Right kidney (tissue), 1 donor: ENCODE measurements at regions not wholly inside any gene's neighbourhood (a gene's known extent, or its start where the extent isn't known, plus 50 kb on each side); places are given as distances from the start of the nearest gene placed in this dataset.
A peak's percentile ranks its signal among the peaks of the same experiment; 100 is the strongest.
"Not testable (repeated sequence)": the region's sequence is repeated elsewhere in the genome, so short reads cannot be mapped to it uniquely, and the experiment has no call there.

Experiments
- DNase-seq: peaks from one replicate; pipeline ENCODE4 v3.0.0-alpha.2; 2016

DNA sequence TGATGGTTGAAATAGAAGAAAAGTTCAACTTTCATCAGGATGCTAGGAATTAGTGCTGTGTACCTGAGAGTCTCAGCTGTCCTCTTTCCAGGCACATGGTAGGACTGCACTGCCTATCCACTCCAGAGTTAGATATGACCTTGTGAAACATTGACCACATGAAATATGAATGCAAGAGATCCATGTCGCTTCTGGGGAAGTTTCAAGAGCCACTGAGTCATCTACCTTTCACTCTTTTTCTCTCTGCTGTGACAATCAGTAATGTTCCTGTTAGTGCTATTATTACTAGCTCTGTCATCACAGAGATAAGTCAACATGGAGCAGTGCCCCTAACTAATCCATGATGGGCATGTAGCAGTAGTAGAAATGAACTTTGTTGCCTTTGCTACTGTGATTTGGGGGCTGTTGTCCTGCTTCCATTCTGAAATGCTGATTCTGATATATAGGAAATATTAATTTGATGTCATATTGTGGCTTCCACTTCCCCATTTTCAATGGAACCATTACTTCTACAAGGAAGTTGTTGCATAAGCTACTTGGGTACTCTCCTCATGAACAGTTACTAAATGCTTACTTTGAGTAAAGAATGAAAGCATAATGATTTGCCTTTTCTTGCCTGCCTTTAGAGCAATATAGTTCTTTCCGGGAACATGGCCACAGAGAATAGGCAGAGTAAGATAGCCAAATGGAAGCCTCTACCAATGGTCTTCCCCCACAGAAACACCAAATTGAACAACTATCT is 192.8 kb upstream of the ZNF521 start:
- no peak for DNase-seq

DNA sequence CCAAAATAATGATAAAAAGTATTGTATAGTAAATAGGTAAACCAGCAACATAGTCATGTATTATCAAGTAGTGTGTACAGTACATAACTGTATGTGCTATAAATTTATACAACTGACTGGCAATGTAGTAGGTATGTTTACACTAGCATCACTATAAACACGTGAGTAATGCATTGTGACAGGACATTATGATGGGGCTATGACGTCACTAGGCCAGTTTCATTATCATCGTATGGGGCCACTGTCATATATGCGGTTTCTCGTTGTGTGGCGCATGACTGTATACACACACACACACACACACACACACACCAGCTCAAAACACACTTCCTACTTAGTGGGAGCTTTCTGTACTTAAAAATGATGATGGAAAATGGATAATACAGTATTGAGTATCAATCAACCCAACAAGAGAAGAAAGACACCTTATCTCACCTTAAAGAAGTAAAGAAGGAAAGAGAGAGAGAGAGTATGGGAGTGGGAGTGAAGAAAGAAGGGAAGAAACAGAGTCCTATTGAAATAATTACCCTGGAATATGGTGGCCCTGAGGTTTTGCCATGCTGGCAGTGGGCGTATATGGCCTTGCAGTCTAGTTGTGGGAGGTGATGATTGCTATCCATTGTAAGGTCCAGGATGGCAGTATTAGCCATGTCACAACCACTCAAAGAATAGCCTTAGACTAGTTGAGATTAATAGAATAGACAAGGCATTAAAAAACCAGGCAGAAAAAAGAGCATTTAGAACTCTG is 186.4 kb upstream of the ZNF521 start:
- DNase-seq = no peak

DNA sequence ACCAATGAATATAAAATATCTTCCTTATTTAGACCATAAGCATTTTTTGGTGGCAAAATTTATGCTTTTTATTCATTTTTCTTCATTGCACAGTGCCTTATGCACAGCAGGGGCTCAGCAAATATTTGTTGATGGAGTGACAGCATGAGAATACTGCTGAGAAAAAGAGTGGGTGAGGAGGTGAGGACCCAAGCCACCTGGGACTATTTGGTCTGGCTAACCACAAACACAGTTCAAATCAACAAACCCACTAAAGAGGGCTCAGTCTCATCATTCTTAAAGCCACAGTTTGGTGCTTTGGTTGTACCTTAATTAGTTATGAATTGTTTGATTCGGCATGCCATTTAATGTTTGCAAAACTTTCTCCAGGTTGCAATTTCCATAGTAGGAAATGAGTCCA is 183.5 kb upstream of the ZNF521 start:
- DNase-seq = no peak

DNA sequence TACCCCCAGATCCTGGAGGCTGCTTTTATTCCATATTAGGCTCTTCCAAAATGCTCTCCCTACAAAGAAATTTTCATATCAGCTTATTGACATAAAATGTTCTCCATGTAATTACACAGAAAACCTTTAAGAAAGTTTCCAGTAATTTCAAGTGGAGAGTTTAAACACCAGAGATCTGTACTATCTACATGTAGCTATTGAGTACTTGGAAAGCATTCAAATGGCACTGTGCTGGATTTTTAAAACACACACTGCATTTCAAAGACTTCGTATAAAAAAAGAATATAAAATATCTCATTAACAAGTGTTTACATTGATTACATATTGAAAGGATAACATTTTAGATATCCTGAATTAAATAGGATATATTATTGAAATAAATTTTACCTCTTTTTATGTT is 182.4 kb upstream of the ZNF521 start:
- DNase-seq = no peak

DNA sequence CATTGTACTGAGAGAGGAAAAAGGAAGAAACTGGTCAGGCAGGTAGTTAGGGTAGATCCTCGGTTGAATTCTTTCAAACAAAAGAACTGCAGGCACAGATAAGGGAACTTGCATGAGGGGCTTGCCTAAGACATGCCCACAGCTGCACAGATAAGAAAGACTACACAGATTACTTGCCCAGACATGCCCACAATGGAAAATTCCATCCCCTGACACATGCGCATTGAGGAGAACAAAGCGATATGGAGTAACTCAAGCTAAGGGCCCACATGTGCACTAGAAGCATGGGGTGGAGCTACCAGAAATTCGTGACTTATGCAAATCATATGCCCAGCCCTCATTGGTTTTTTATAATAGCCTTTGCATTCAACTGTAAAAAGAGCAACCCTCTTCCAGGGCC is 181.3 kb upstream of the ZNF521 start:
- DNase-seq = no peak

DNA sequence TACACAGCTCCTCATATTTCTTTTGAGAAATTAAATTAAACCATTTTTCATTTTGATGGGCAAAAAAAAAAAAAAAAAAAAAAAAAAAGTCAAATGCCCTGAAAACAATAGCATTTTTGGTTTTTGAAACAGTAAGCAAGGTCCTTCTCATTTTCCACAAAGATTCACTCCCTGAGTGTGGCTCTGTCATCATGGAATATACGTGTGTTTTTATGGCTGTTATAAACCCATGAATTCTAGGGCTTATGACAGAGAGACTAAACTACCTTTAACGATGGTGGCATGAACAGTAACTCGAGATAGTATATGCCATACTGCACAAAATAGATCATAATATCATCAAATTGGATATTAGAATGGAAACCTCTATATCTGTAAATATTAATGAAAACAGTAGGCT is 179.2 kb upstream of the ZNF521 start:
- no peak for DNase-seq

DNA sequence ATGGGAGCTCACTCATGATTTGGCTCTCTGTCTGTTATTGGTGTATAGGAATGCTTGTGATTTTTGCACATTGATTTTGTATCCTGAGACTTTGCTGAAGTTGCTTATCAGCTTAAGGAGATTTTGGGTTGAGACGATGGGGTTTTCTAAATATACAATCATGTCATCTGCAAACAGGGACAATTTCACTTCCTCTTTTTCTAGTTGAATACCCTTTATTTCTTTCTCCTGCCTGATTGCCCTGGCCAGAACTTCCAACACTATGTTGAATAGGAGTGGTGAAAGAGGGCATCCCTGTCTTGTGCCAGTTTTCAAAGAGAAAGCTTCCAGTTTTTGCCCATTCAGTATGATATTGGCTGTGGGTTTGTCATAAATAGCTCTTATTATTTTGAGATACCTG is 173.8 kb upstream of the ZNF521 start:
- DNase-seq = not testable (repeated sequence)

DNA sequence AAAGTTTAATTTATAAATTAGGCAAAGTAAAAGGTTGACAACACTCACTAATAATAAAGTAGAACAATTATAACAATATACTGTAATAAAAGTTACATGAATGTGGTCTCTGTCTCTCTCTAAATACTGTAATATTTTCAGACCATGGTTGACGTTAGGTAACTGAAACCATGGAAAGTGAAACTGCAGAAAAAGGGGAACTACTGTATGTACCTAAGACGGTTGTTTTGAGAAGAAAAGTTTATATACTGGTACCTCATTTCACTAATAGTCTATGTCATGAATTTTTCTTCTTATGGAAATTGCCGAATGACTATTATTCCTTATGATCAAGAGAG is 166.7 kb upstream of the ZNF521 start:
- DNase-seq = no peak

DNA sequence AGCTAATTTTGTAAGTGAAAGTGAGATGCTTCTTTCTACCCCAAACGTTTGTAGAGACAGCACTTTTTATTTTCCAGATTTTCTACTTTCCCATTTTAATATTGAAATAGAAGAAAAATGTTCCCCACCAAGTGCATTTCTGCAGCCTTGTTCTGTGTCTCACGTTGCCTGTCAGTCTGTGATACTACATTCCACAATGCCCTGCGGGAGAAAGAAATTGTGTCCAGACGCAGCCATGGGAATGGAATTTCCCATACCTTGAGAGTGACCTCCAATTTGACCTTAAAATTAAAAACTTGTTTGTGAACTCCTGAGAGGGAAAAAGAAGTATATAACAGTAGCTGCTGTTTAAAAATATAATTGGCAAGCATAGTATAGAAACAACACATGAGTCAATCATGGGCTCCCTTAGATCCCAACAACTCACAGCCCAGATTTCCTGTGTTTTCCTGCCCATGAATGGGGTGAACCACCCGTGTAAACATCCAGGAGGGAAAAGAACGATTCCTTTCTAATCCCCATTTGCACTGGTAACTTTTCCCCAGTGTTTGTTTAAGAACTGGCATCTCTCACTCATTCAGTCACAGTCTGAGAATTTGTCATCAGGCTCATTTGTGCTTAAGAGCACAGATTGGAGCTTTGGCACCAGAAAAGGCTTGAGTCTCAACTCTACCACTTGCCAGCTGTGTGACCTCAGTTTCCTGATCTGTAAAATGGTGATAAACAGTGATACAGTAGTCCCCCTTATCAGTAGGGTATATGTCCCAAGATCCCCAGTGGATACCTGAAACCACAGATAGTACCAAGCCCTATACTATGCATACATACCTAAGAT is 166.1 kb upstream of the ZNF521 start:
- no peak for DNase-seq

DNA sequence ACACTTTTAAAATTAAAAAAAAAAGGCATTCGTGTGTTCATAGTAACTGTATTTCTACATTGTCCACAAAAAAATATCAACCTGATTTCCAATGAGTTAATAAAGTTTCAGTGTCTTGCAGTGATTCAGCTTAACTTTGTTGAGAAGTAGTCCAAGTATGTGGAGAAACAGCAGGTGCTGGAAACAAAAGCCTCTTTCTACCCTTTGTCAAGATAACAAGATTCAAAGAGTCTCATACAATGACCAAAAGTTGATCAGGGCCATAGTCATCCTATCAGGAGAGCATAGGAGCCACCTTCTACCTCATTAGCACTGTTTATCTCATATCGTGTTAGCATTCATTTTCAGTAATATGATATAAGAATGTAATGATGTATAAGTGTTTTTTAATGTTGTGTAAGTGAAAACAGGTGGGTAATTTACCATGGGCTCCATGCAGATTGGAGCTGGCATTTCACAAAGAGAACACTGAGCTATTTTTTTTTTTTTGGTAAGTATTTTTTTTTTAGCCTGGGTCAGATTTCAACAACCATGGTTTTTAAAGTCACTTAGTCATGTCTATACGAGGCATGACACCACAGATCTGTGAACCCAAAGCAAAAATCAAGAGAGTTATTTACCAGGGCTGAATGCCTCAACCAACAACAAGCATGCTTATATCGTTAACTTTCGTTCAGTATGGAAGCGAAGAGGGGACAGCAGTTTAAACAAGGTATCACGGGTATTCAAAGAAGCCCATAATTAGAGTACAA is 165.0 kb upstream of the ZNF521 start:
- no peak for DNase-seq

DNA sequence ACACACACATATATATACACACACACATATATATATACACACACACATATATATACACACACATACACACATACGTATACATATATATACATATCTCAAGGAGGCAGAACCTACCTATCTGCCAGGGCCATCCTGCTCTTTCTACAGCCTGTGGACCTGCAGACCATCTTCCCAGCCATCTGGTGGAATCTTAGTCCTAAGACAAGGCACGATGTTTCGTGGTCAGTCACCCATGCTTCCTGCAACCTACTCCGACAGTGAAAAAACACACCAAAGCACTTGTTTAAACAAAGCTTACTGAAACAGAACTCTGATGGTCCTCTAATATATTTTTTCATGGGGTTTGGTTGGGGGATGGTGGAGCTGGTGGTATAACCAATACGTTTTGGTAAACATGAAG is 164.2 kb upstream of the ZNF521 start:
- no peak for DNase-seq

DNA sequence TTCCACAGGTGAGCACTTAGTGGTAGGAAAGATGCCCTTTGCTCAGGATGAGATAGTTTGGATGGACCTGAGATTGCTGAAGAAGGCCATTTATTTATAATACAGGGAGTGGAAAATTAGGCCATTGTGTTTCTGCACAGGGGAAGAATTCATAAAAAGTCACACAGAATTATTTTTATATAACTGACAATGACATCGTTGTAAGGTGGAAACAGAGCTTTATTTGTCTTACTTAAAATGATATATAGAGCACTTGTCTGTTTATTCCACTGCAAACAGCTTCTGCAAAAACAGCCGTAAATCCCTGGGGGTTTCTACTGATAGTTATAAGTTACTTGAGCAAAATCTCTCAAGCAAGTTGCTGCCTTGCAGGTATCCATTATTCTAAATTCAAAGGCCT is 158.1 kb upstream of the ZNF521 start:
- DNase-seq = no peak

DNA sequence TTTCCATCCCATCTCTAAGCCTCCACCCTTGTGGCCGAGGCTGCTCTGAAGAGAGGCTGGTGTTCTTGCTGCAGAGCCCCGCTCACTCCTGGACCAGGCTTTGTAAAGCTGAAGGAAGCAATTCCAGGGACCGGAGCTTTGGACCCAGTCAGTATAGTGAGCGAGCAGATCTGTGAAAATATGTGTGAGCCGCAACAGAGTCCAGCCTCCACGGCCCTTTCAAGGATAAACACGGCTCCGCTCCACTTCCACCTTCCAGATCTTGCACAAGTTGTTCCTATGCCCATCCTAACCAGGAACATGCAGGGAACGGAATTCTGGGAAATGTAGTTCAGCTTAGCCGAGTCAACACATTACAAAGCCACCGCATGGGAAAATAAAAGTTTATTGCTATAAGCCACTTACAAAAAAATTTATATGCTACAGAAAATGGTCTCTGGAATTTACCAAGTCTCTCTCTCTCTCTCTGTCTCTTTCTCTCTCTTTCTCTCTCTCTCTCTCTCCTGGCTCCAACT is 151.7 kb upstream of the ZNF521 start:
- peak; percentile 63 for DNase-seq

DNA sequence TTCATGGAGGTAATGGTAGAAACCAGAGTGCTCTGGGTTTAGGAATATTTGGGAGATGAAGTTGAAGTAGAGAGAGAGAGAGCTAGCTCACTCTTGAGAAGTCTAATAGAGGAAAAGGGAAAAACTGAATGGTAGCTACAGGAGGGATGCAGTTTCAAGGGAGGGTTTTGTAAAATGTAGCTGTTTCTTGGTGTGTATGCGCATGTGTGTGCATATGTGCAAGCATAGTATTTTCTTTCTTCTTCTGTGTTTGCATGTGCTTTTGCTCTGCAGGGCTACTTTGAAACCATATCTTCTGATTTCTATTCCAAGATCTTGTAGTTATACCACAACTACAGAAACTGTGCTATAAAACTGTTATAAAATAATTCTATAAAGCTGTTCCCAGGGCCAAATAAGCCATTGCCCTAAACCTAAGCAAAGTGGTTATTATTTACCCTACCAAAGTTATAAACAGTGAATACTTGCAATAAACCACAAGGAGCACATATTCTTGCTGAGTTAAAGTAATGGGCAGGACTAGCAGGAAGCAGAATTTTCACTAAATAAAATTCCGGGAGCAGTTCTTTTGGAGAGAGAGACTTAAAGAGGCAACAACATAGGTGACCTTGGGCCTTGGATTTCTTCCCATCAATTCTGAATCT is 145.3 kb upstream of the ZNF521 start:
- no peak for DNase-seq

DNA sequence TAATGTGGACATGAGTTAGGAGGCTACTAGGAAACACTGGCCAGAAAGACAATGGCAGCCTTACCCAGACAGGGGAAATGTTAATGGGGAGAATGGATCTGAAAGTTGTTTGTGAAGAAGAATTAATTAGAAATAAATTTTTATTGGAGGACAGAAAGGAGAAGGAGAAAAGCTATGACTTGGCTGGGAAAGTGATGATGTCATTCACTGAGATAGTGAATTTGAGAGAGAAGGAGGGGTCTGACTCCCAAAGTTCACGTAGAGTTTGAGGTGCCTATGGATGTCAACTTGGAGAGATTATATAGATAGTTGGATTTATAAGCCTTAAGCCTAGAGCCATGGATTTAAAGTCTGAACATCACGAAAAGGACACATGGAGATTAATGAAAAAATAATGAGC is 144.6 kb upstream of the ZNF521 start:
- DNase-seq = no peak

DNA sequence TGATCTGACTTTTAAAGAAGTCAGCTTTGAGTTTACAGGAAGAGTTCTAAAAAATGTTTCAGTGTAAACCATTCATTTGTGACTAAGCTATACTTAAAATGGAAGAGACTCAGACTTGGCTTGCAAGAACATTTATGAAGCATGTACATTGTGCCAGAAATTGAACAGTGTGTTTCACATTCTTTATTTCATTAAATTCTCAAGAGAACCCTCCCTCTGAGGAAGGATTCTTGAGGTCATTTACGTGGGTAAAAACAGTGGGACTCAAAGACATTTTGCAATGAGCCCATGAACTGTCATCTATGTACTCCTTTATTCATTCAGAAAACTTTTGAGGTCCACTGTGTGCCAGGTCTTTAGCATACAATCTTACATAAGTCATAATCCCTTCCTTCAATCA is 143.6 kb upstream of the ZNF521 start:
- no peak for DNase-seq

DNA sequence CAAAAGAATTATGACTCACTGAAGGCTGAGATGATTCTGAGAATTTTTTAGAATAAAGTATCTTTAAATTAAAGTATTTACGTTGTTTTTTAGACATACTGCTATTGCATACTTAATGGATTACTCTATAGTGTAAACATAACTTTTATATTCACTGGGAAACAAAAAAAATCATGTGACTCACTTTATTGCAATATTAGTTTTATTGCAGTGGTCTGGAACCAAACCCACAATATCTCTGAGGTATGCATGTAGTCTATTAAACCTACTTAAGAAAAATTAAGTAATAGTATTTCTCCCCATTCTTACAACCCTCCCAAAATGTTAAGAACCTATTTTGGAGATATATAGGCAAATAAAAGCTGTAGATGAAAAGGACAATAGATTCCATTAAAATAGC is 142.9 kb upstream of the ZNF521 start:
- DNase-seq = no peak

DNA sequence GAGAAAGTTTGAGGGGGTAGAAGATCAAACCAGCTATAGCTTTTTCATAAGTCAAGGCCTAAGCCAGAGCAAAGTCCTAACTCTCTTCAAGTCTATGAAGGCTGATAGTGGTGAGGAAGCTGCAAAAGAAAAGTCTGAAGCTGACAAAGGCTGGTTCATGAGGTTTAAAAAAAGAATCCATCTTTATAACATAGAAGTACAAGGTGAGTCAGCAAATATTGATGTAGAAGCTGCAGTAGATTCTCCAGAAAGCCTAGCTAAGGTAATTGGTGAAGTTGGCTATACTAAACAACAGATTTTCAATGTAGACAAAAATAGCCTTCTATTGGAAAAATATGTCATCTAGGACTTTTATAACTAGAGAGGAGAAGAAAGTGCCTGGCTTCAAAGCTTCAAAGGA is 141.4 kb upstream of the ZNF521 start:
- DNase-seq = no peak

DNA sequence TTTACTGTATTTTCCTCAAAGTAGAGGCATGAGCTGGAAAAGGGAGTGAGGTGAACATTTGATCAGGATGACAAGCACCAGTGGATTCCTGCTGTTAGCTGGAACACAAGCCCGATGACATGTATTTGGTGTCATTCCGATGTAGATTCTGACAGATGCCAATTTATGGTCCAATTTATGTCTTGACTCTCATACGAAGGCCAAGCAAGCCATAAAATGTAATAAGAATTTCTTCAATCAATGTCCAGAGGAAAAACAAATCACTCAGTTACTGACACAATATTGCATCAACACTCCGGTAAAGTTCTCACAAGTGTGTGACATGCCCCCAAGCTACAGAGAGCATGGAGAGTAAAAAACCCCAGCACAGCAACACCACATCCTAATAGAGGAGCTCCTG is 138.3 kb upstream of the ZNF521 start:
- no peak for DNase-seq

DNA sequence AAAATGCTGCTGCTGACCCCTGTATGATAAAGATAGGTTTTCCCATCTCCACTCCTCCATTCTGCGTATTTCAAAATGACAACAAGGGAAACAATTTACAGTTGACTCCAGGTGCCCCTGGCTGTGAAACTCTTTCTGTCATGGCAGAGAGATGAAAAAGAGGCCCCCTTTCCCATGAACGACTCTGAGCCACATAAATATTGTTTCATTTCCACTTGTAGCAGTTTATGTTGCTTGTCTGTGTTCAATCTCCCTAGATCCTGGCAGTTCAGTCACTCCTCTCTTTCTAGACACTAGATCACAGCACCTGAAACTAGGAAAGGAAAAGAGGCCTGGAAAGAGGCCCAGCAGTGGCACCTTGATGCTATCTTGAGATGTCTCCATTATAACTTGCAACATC is 121.0 kb upstream of the ZNF521 start:
- no peak for DNase-seq

DNA sequence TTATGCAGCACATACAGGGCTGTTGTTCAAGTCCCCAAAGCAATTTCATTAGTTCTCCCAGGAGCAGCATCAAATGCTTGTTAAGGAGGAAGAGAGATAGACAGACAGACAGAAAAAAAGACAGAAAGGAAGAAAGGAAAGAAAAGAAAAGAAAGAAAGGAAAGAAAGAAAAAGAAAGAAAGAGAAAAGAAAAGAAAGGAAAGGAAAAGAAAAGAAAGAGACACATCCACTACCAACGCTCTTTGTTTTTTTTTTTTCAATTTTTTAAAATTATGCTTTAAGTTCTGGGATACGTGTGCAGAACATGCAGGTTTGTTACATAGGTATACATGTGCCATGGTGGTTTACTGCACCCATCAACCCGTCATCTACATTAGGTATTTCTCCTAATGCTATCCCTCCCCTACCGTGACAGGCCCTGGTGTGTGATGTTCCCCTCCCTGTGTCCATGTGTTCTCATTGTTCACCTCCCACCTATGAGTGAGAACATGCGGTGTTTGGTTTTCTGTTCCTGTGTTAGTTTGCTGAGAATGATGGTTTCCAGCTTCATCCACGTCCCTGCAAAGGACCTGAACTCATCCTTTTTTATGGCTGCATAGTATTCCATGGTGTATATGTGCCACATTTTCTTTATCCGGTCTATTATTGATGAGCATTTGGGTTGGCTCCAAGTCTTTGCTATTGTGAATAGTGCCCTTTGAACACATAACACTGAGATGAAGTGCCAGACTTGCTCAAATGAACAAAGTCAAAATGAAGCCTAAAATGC is 119.0 kb upstream of the ZNF521 start:
- not testable (repeated sequence) for DNase-seq
